Activated CD8-positive, alpha-beta memory T cell treated with anti-CD3 and anti-CD28 coated beads for 36 hours (primary cell): ENCODE measurements at regions not wholly inside any gene's neighbourhood (a gene's known extent, or its start where the extent isn't known, plus 50 kb on each side); places are given as distances from the start of the nearest gene placed in this dataset.

Experiments used
- CTCF ChIA-PET: fragments of 350-600 bp; sonication (Branson Sonifier 250); formaldehyde crosslinking; loops from one replicate; lab custom pipeline; 2021; ENCODE audit warnings: antibody characterized with exemption; lab: Charles Lee
- POLR2A ChIA-PET: fragments of 350-600 bp; sonication (Branson Sonifier 250); formaldehyde crosslinking; loops from one replicate; lab custom pipeline; 2021; ENCODE audit warnings: antibody characterized with exemption; lab: Charles Lee

- ChIA-PET CTCF (interaction anchor here (0.6 kb wide), 1 partner anchor 405 kb away, joined by 3 read pairs; no protein-coding TSS in a partner anchor), POLR2A (no interaction called here)
Measured at GRCh38 chr12:92224685-92225331, 79.2 kb upstream of the BTG1 start.

GRCh38 chr12:92223481-92223880 is 77.8 kb upstream of the BTG1 start:
- ChIA-PET POLR2A (no interaction called here), CTCF (no interaction called here)

GRCh38 chr12:92221656-92222315 is 76.1 kb upstream of the BTG1 start:
- ChIA-PET CTCF (no interaction called here), POLR2A (no interaction called here)

DNA sequence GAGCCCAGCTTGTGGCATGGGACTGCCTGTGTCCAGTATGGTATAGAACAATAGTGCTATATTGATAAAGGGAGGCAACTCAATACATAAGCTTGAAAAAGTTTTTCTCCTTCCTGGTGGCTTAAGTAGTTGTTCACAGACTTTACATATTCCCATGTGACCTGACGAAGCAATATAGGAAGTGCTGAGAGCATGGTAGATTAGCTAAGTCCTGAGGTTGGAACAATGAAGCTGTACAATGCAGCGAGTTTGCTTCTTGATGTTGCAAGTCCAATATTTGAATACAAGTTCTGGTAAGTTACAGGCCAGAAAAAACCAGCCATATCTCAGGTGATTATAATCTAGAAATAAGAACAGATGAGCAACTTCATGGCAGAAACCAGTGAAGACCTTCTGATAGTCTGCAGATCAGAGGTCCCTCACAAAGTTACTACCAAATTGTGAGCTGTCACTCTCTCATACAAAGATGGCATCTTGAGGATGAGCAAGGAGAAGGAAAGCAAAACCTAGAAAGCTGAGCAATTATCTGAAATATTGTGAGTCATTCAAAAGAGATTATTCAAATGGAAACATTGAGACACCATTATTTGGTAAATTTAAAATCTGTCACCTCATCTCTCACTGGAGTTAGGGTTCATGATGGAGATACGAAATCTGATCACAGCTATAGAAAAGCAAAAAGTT is 72.9 kb upstream of the BTG1 start:
- POLR2A ChIA-PET: interaction anchor here (0.9 to 2.3 kb wide), 4 partner anchors 72 to 333 kb away, joined by 3 to 13 read pairs (median 4); partner anchors contain the start of gene BTG1
- CTCF ChIA-PET: interaction anchor here (1.2 kb wide), 1 partner anchor 837 kb away, joined by 5 read pairs; no protein-coding TSS in a partner anchor

GRCh38 chr12:92216092-92216491 is 70.4 kb upstream of the BTG1 start:
- ChIA-PET POLR2A (no interaction called here), CTCF (interaction anchor here (0.7 kb wide), 1 partner anchor 89 kb away, joined by 3 read pairs; no protein-coding TSS in a partner anchor)

- CTCF ChIA-PET: interaction anchor here (0.7 kb wide), 1 partner anchor 88 kb away, joined by 3 read pairs; no protein-coding TSS in a partner anchor
- POLR2A ChIA-PET: no interaction called here
Measured at GRCh38 chr12:92215358-92215757, 69.7 kb upstream of the BTG1 start.

GRCh38 chr12:92213166-92213565 is 67.5 kb upstream of the BTG1 start:
- POLR2A ChIA-PET: no interaction called here
- CTCF ChIA-PET: interaction anchor here (0.5 to 0.6 kb wide), 2 partner anchors 53 to 81 kb away, joined by 3 read pairs; no protein-coding TSS in a partner anchor

GRCh38 chr12:92210071-92210470 is 64.4 kb upstream of the BTG1 start:
- POLR2A ChIA-PET: no interaction called here
- CTCF ChIA-PET: no interaction called here

GRCh38 chr12:92208613-92209121 is 63.0 kb upstream of the BTG1 start:
- ChIA-PET POLR2A (interaction anchor here (1.5 kb wide), 1 partner anchor 63 kb away, joined by 15 read pairs; the partner anchor contains the start of gene BTG1), CTCF (interaction anchor here (0.7 kb wide), 1 partner anchor 143 kb away, joined by 3 read pairs; no protein-coding TSS in a partner anchor)

DNA sequence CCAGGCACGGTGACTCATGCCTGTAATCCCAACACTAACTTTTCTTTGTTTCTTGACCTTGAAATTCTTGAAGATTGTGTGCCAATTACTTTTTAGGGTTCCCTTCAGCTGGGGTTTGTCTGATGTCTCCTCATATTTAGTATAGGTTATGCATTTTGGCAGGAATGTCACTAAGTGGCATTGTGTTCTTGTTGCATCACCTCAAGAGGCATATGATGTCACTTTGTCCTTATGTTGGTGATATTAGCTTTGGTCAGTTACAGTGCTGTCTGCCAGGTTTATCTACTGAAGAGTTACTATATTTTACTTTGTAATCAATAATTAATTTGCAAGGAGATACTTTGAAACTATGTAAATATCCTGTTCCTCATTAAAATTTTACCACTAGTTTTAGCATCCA is 61.0 kb upstream of the BTG1 start:
- ChIA-PET CTCF (no interaction called here), POLR2A (no interaction called here)

DNA sequence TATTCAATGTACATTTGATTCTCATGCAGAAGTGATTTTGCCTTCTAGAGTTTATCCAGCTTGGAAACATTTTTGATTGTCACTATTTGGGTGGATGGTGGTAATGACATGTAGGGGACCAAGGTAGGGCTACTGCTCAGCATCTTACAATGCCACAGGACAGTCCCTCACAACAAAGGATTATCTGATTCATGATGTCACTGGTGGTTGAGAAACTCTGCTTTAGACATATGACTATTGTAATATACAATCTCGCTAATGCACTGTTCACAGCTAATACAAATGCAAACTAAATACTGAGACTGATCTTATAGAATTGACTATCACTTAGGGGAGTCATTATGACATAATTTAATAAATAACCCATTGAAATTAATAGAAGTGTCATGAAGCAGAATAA is 60.4 kb upstream of the BTG1 start:
- POLR2A ChIA-PET: no interaction called here
- CTCF ChIA-PET: no interaction called here

- POLR2A ChIA-PET: interaction anchor here (0.6 kb wide), 1 partner anchor 60 kb away, joined by 3 read pairs; no protein-coding TSS in a partner anchor
- CTCF ChIA-PET: no interaction called here
Measured at GRCh38 chr12:92199819-92200576, 54.4 kb upstream of the BTG1 start.

- POLR2A ChIA-PET: no interaction called here
- CTCF ChIA-PET: no interaction called here
Measured at GRCh38 chr12:92197815-92198214, 52.2 kb upstream of the BTG1 start.

DNA sequence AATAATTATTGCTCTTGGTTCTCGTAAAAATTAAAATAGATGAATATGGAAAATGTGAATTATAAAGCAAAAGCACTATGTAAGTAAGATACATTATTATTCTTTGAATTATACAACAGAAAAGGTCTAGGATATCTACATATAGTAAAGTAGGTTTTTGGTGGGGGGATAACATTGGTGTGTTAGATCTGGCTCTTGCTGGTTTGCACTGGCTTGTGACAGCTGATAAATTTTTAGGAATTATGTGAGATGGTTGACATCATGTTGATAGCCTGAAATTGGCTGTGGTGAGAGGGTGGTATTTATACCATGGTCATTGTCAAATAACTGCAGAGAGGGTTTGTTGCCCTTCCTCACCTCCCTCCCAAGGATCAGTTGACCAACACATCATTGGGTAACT is 50.7 kb upstream of the BTG1 start:
- CTCF ChIA-PET: no interaction called here
- POLR2A ChIA-PET: no interaction called here
